SU-DHL-6 (cell line): ENCODE measurements at regions not wholly inside any gene's neighbourhood (a gene's known extent, or its start where the extent isn't known, plus 50 kb on each side); places are given as distances from the start of the nearest gene placed in this dataset.

Source experiments
- EZH2phosphoT487 ChIP-seq: fragments of 200-600 bp; sonication (generic), shearing (Covaris generic); conservative IDR thresholded peaks from 2 replicates; pipeline ENCODE4 v1.6.1; 2018; ENCODE audit warnings: mild to moderate bottlenecking, antibody characterized with exemption, low read length, moderate library complexity, mixed read lengths
- TF ChIP-seq, protein P1 (sequence below): fragments of 200-600 bp; sonication (generic); IDR thresholded peaks from one replicate; pipeline ENCODE4 v1.5.1; 2017; ENCODE audit warnings: antibody characterized with exemption, mild to moderate bottlenecking, low read length, moderate library complexity; ENCODE audit not compliant: insufficient read depth, poor library complexity, severe bottlenecking

DNA sequence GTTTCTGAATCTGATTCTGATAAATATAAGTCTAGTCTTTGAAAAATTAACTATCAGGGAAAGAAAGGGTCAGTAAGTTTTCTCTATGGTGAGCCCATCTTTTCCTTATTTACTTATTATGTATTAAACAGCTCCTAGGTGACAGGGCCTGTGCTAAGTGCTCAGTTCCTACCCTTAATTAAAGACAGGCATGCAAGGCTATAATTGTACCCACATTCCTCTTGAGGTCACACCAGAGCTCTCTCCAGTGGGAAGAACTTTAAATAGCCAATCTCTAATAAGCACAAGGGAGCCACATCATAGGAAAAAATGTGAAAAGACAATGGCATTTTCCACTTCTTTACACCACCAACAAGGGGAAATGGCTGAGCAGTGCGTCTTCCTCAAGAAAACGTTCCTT lies 421.8 kb upstream of the SLC35B3 start:
- TF ChIP-seq, protein P1, sequence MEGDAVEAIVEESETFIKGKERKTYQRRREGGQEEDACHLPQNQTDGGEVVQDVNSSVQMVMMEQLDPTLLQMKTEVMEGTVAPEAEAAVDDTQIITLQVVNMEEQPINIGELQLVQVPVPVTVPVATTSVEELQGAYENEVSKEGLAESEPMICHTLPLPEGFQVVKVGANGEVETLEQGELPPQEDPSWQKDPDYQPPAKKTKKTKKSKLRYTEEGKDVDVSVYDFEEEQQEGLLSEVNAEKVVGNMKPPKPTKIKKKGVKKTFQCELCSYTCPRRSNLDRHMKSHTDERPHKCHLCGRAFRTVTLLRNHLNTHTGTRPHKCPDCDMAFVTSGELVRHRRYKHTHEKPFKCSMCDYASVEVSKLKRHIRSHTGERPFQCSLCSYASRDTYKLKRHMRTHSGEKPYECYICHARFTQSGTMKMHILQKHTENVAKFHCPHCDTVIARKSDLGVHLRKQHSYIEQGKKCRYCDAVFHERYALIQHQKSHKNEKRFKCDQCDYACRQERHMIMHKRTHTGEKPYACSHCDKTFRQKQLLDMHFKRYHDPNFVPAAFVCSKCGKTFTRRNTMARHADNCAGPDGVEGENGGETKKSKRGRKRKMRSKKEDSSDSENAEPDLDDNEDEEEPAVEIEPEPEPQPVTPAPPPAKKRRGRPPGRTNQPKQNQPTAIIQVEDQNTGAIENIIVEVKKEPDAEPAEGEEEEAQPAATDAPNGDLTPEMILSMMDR, result no peak
- no peak for TF ChIP-seq EZH2phosphoT487
